ENCODE measurements at regions not wholly inside any gene's neighbourhood (a gene's known extent, or its start where the extent isn't known, plus 50 kb on each side); places are given as distances from the start of the nearest gene placed in this dataset.

GRCh38 chr18:42261731-42262130, 306.7 kb downstream of the PIK3C3 start:
- H3K4me3 ChIP-seq (ENCODE audit: low read depth in 1 of 2, low read length in 2 of 2), result no peak overlapping the region
- no peak overlapping the region for H3K9ac ChIP-seq (ENCODE audit: low read depth in 1 of 2, low read length in 2 of 2)
- peaks cover 0 to 3% of the 10 kb centered on the region in 2 donors for H3K4me1 ChIP-seq (ENCODE audit: control insufficient read depth in 1 of 2, insufficient read depth in 2 of 2, low read length in 2 of 2)
- H3K9me3 ChIP-seq (ENCODE audit: control insufficient read depth in 1 of 2, low read length in 2 of 2), result peaks cover 0 to 2% of the 10 kb centered on the region in 2 donors
- H3K36me3 ChIP-seq (ENCODE audit: control insufficient read depth in 1 of 2, insufficient read depth in 2 of 2, low read length in 2 of 2), result no peaks in the 10 kb centered on the region
- no peaks in the 10 kb centered on the region for H3K27me3 ChIP-seq (ENCODE audit: control insufficient read depth in 1 of 2, insufficient read depth in 2 of 2, low read length in 2 of 2)
- no peak overlapping the region for H3K27ac ChIP-seq (ENCODE audit: low read depth, low read length)

- H3K27ac ChIP-seq (ENCODE audit: low read depth, low read length), result no peak overlapping the region
These were observed 309.5 kb downstream of the PIK3C3 start for GRCh38 chr18:42264497-42264896.

GRCh38 chr18:42268186-42268725, 313.2 kb downstream of the PIK3C3 start:
- H3K4me1 ChIP-seq (ENCODE audit: control insufficient read depth in 1 of 2, insufficient read depth in 2 of 2, low read length in 2 of 2), result no peaks in the 10 kb centered on the region
- no peaks in the 10 kb centered on the region for H3K36me3 ChIP-seq (ENCODE audit: control insufficient read depth in 1 of 2, insufficient read depth in 2 of 2, low read length in 2 of 2)
- no peak overlapping the region for H3K9ac ChIP-seq (ENCODE audit: low read depth in 1 of 2, low read length in 2 of 2)
- no peak overlapping the region for H3K4me3 ChIP-seq (ENCODE audit: low read depth in 1 of 2, low read length in 2 of 2)
- H3K27me3 ChIP-seq (ENCODE audit: control insufficient read depth in 1 of 2, insufficient read depth in 2 of 2, low read length in 2 of 2), result no peaks in the 10 kb centered on the region
- H3K27ac ChIP-seq (ENCODE audit: low read depth, low read length), result no peak overlapping the region
- H3K9me3 ChIP-seq (ENCODE audit: control insufficient read depth in 1 of 2, low read length in 2 of 2), result peaks cover 0 to 2% of the 10 kb centered on the region in 2 donors

More at GRCh38 chr18:42264497-42264896, 309.5 kb downstream of the PIK3C3 start:
- H3K4me3 ChIP-seq (ENCODE audit: low read depth in 1 of 2, low read length in 2 of 2), result no peak overlapping the region
- no peaks in the 10 kb centered on the region for H3K36me3 ChIP-seq (ENCODE audit: control insufficient read depth in 1 of 2, insufficient read depth in 2 of 2, low read length in 2 of 2)
- H3K4me1 ChIP-seq (ENCODE audit: control insufficient read depth in 1 of 2, insufficient read depth in 2 of 2, low read length in 2 of 2), result peaks cover 0 to 3% of the 10 kb centered on the region in 2 donors
- H3K9me3 ChIP-seq (ENCODE audit: control insufficient read depth in 1 of 2, low read length in 2 of 2), result peaks cover 0 to 2% of the 10 kb centered on the region in 2 donors
- no peaks in the 10 kb centered on the region for H3K27me3 ChIP-seq (ENCODE audit: control insufficient read depth in 1 of 2, insufficient read depth in 2 of 2, low read length in 2 of 2)
- H3K9ac ChIP-seq (ENCODE audit: low read depth in 1 of 2, low read length in 2 of 2), result no peak overlapping the region

DNA sequence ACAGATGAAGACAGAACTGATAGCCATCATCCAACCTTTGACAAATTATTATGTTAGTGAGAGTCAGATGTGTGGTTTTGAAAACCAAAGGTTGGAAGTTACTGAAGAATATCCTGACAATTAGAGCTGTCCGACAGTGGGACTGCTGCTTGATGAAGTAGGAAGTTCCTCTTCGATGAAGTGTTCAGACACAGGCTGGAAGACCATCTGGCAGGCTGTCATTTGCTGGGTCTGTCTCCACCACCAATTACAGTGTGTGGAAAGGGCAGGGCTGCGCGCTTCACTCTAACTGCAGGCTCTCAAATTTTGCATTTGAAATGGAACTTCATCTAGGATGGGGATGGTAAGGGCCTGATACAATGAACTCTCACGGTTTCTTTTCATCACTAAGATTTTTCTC, 313.8 kb downstream of the PIK3C3 start:
- no peak overlapping the region for H3K4me3 ChIP-seq (ENCODE audit: low read depth in 1 of 2, low read length in 2 of 2)
- H3K27ac ChIP-seq (ENCODE audit: low read depth, low read length), result no peak overlapping the region
- H3K9me3 ChIP-seq (ENCODE audit: control insufficient read depth in 1 of 2, low read length in 2 of 2), result peaks cover 0 to 2% of the 10 kb centered on the region in 2 donors
- no peaks in the 10 kb centered on the region for H3K27me3 ChIP-seq (ENCODE audit: control insufficient read depth in 1 of 2, insufficient read depth in 2 of 2, low read length in 2 of 2)
- H3K4me1 ChIP-seq (ENCODE audit: control insufficient read depth in 1 of 2, insufficient read depth in 2 of 2, low read length in 2 of 2), result no peaks in the 10 kb centered on the region
- no peaks in the 10 kb centered on the region for H3K36me3 ChIP-seq (ENCODE audit: control insufficient read depth in 1 of 2, insufficient read depth in 2 of 2, low read length in 2 of 2)
- H3K9ac ChIP-seq (ENCODE audit: low read depth in 1 of 2, low read length in 2 of 2), result no peak overlapping the region

GRCh38 chr18:42271647-42272414, 316.8 kb downstream of the PIK3C3 start:
- Histone ChIP-seq H3K27me3 (ENCODE audit: control insufficient read depth in 1 of 2, insufficient read depth in 2 of 2, low read length in 2 of 2) (no peaks in the 10 kb centered on the region), H3K4me1 (ENCODE audit: control insufficient read depth in 1 of 2, insufficient read depth in 2 of 2, low read length in 2 of 2) (peaks cover 5 to 23% of the 10 kb centered on the region in 2 donors), H3K27ac (ENCODE audit: low read depth, low read length) (no peak overlapping the region)

GRCh38 chr18:42274488-42275137, 319.6 kb downstream of the PIK3C3 start:
- no peaks in the 10 kb centered on the region for H3K36me3 ChIP-seq (ENCODE audit: control insufficient read depth in 1 of 2, insufficient read depth in 2 of 2, low read length in 2 of 2)
- no peaks in the 10 kb centered on the region for H3K9me3 ChIP-seq (ENCODE audit: control insufficient read depth in 1 of 2, low read length in 2 of 2)
- H3K9ac ChIP-seq (ENCODE audit: low read depth in 1 of 2, low read length in 2 of 2), result no peak overlapping the region
- H3K4me1 ChIP-seq (ENCODE audit: control insufficient read depth in 1 of 2, insufficient read depth in 2 of 2, low read length in 2 of 2), result peaks cover 5 to 23% of the 10 kb centered on the region in 2 donors
- no peak overlapping the region for H3K27ac ChIP-seq (ENCODE audit: low read depth, low read length)
- H3K27me3 ChIP-seq (ENCODE audit: control insufficient read depth in 1 of 2, insufficient read depth in 2 of 2, low read length in 2 of 2), result no peaks in the 10 kb centered on the region
- no peak overlapping the region for H3K4me3 ChIP-seq (ENCODE audit: low read depth in 1 of 2, low read length in 2 of 2)

More at GRCh38 chr18:42271647-42272414, 316.8 kb downstream of the PIK3C3 start:
- no peak overlapping the region for H3K9ac ChIP-seq (ENCODE audit: low read depth in 1 of 2, low read length in 2 of 2)
- no peaks in the 10 kb centered on the region for H3K9me3 ChIP-seq (ENCODE audit: control insufficient read depth in 1 of 2, low read length in 2 of 2)
- H3K4me3 ChIP-seq (ENCODE audit: low read depth in 1 of 2, low read length in 2 of 2), result no peak overlapping the region
- H3K36me3 ChIP-seq (ENCODE audit: control insufficient read depth in 1 of 2, insufficient read depth in 2 of 2, low read length in 2 of 2), result no peaks in the 10 kb centered on the region

- no peaks in the 10 kb centered on the region for H3K36me3 ChIP-seq (ENCODE audit: control insufficient read depth in 1 of 2, insufficient read depth in 2 of 2, low read length in 2 of 2)
- H3K27me3 ChIP-seq (ENCODE audit: control insufficient read depth in 1 of 2, insufficient read depth in 2 of 2, low read length in 2 of 2), result no peaks in the 10 kb centered on the region
- no peaks in the 10 kb centered on the region for H3K9me3 ChIP-seq (ENCODE audit: control insufficient read depth in 1 of 2, low read length in 2 of 2)
- peaks cover 5 to 23% of the 10 kb centered on the region in 2 donors for H3K4me1 ChIP-seq (ENCODE audit: control insufficient read depth in 1 of 2, insufficient read depth in 2 of 2, low read length in 2 of 2)
- no peak overlapping the region for H3K4me3 ChIP-seq (ENCODE audit: low read depth in 1 of 2, low read length in 2 of 2)
- no peak overlapping the region for H3K9ac ChIP-seq (ENCODE audit: low read depth in 1 of 2, low read length in 2 of 2)
- H3K27ac ChIP-seq (ENCODE audit: low read depth, low read length), result no peak overlapping the region
These were observed 320.1 kb downstream of the PIK3C3 start for GRCh38 chr18:42275138-42275535.

DNA sequence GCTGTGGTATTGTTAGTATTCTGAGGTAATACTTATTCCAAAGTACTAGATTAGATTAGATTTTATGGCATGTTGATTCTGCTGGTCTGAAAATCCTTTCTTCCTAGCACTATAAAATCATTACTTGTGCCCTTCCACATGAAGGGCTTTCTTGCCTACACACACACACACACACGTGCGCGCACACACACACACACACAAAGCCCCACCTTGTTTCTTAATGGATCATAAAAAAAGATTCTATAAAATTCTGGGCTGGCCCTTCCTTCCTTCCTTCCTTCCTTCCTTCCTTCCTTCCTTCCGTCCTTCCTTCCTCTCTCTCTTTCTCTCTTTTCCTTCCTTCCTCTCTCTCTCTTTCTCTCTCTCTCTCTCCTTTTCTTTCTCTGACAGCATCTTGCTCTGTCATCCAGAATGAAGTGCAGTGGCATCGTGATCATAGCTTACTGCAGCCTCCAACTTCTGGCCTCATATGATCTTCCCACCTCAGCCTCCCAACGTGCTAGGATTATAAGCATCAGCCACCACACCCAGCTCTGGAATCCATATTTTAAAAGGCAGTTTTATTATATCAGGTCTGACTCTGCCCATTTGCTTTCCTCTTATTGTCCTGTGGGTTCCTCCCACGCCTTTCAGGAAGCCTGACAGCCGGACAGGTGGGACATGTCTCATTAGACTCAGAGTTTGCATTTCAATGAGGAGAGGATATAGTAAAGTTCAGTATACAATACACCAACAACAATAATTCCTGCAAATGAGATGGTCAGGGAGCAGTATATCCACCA, 321.1 kb downstream of the PIK3C3 start:
- no peaks in the 10 kb centered on the region for H3K27me3 ChIP-seq (ENCODE audit: control insufficient read depth in 1 of 2, insufficient read depth in 2 of 2, low read length in 2 of 2)
- no peak overlapping the region for H3K27ac ChIP-seq (ENCODE audit: low read depth, low read length)
- no peaks in the 10 kb centered on the region for H3K36me3 ChIP-seq (ENCODE audit: control insufficient read depth in 1 of 2, insufficient read depth in 2 of 2, low read length in 2 of 2)
- H3K9me3 ChIP-seq (ENCODE audit: control insufficient read depth in 1 of 2, low read length in 2 of 2), result no peaks in the 10 kb centered on the region
- peaks cover 5 to 23% of the 10 kb centered on the region in 2 donors for H3K4me1 ChIP-seq (ENCODE audit: control insufficient read depth in 1 of 2, insufficient read depth in 2 of 2, low read length in 2 of 2)
- no peak overlapping the region for H3K9ac ChIP-seq (ENCODE audit: low read depth in 1 of 2, low read length in 2 of 2)
- no peak overlapping the region for H3K4me3 ChIP-seq (ENCODE audit: low read depth in 1 of 2, low read length in 2 of 2)

GRCh38 chr18:42281124-42281523, 326.1 kb downstream of the PIK3C3 start:
- H3K27me3 ChIP-seq (ENCODE audit: control insufficient read depth in 1 of 2, insufficient read depth in 2 of 2, low read length in 2 of 2), result no peaks in the 10 kb centered on the region
- H3K36me3 ChIP-seq (ENCODE audit: control insufficient read depth in 1 of 2, insufficient read depth in 2 of 2, low read length in 2 of 2), result no peaks in the 10 kb centered on the region
- no peak overlapping the region for H3K27ac ChIP-seq (ENCODE audit: low read depth, low read length)
- H3K9me3 ChIP-seq (ENCODE audit: control insufficient read depth in 1 of 2, low read length in 2 of 2), result no peaks in the 10 kb centered on the region
- H3K9ac ChIP-seq (ENCODE audit: low read depth in 1 of 2, low read length in 2 of 2), result no peak overlapping the region
- no peak overlapping the region for H3K4me3 ChIP-seq (ENCODE audit: low read depth in 1 of 2, low read length in 2 of 2)
- peaks cover 4% of the 10 kb centered on the region in 2 donors for H3K4me1 ChIP-seq (ENCODE audit: control insufficient read depth in 1 of 2, insufficient read depth in 2 of 2, low read length in 2 of 2)
